PFSK-1 (cell line): ENCODE measurements at regions not wholly inside any gene's neighbourhood (a gene's known extent, or its start where the extent isn't known, plus 50 kb on each side); places are given as distances from the start of the nearest gene placed in this dataset.

Source experiments
- FOXP2 ChIP-seq: optimal IDR thresholded peaks from 2 replicates; pipeline ENCODE3; 2011; ENCODE audit warnings: borderline replicate concordance, control low read depth, inconsistent platforms; ENCODE audit not compliant: insufficient read depth; ENCODE audit errors: extremely low read length, extremely low read depth
- POLR2AphosphoS5 ChIP-seq: IDR thresholded peaks from 2 replicates; pipeline ENCODE4 v1.6.1; 2012; ENCODE audit warnings: low read depth, mild to moderate bottlenecking, control low read depth, low read length, moderate library complexity
- REST ChIP-seq, 2 experiments: IDR thresholded peaks; 2 replicates each; pipeline versions ENCODE4 v1.6.1 to v1.8.0; 2011 to 2012; ENCODE audit warnings: low read depth in 2 of 2, low read length in 2 of 2, control low read depth in 1 of 2, inconsistent platforms in 1 of 2, mild to moderate bottlenecking in 1 of 2, moderate library complexity in 1 of 2; ENCODE audit not compliant: insufficient read depth in 1 of 2
- SIN3A ChIP-seq: IDR thresholded peaks from 2 replicates; pipeline ENCODE4 v1.6.1; 2012; ENCODE audit warnings: mild to moderate bottlenecking, low read length, moderate library complexity, borderline replicate concordance; ENCODE audit not compliant: insufficient read depth
- TAF1 ChIP-seq: IDR thresholded peaks from 2 replicates; pipeline ENCODE4 v1.6.1; 2012; ENCODE audit warnings: low read length, control low read depth, borderline replicate concordance; ENCODE audit not compliant: insufficient read depth

- no peak for TF ChIP-seq SIN3A
- TF ChIP-seq TAF1, result no peak
- TF ChIP-seq REST (IDR thresholded peaks at IDR 0.05; ENCODE audit: insufficient read depth in 1 of 2, low read depth in 2 of 2, low read length in 2 of 2), result no peak
- TF ChIP-seq POLR2AphosphoS5, result no peak
- no peak for TF ChIP-seq FOXP2
Observed at GRCh38 chr4:181659876-181660275, 583.3 kb upstream of the TENM3 start.

GRCh38 chr4:181661090-181661489 is 582.1 kb upstream of the TENM3 start:
- TF ChIP-seq SIN3A (no peak), FOXP2 (no peak), REST (IDR thresholded peaks at IDR 0.05; ENCODE audit: insufficient read depth in 1 of 2, low read depth in 2 of 2, low read length in 2 of 2) (no peak), TAF1 (no peak), POLR2AphosphoS5 (no peak)

- no peak for TF ChIP-seq TAF1
- TF ChIP-seq SIN3A, result no peak
- TF ChIP-seq FOXP2, result no peak
- TF ChIP-seq POLR2AphosphoS5, result no peak
- no peak for TF ChIP-seq REST (IDR thresholded peaks at IDR 0.05; ENCODE audit: insufficient read depth in 1 of 2, low read depth in 2 of 2, low read length in 2 of 2)
Observed at GRCh38 chr4:181661923-181662322, 581.3 kb upstream of the TENM3 start.

GRCh38 chr4:181662383-181662782 is 580.8 kb upstream of the TENM3 start:
- TF ChIP-seq POLR2AphosphoS5 (no peak), REST (IDR thresholded peaks at IDR 0.05; ENCODE audit: insufficient read depth in 1 of 2, low read depth in 2 of 2, low read length in 2 of 2) (no peak), TAF1 (no peak), FOXP2 (no peak), SIN3A (no peak)

- TF ChIP-seq TAF1 (no peak), SIN3A (no peak), POLR2AphosphoS5 (no peak), FOXP2 (no peak)
Observed at GRCh38 chr4:181670506-181670905, 572.7 kb upstream of the TENM3 start.
